Stimulated activated CD4-positive, alpha-beta T cell treated with anti-CD3 and anti-CD28 coated beads, Interleukin-1b, Interleukin-23, amount 100 ng/mL, for 24 hours (primary cell): ENCODE measurements at regions not wholly inside any gene's neighbourhood (a gene's known extent, or its start where the extent isn't known, plus 50 kb on each side); places are given as distances from the start of the nearest gene placed in this dataset.
"Not testable (repeated sequence)": the region's sequence is repeated elsewhere in the genome, so short reads cannot be mapped to it uniquely, and the experiment has no call there.

Experiments used
- DNase-seq, 4 experiments: peaks; one replicate each; pipeline ENCODE4 v3.0.0-alpha.2; 2020; ENCODE audit warnings: low read depth in 4 of 4, low spot score in 1 of 4

DNA sequence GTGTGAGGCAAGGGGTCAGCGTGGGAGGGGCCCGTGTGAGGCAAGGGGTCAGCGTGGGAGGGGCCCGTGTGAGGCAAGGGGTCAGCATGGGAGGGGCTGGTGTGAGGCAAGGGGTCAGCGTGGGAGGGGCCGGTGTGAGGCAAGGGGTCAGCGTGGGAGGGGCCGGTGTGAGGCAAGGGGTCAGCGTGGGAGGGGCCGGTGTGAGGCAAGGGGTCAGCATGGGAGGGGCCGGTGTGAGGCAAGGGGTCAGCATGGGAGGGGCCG, 119.2 kb downstream of the SEPTIN14 start:
- DNase-seq = not testable (repeated sequence)

DNA sequence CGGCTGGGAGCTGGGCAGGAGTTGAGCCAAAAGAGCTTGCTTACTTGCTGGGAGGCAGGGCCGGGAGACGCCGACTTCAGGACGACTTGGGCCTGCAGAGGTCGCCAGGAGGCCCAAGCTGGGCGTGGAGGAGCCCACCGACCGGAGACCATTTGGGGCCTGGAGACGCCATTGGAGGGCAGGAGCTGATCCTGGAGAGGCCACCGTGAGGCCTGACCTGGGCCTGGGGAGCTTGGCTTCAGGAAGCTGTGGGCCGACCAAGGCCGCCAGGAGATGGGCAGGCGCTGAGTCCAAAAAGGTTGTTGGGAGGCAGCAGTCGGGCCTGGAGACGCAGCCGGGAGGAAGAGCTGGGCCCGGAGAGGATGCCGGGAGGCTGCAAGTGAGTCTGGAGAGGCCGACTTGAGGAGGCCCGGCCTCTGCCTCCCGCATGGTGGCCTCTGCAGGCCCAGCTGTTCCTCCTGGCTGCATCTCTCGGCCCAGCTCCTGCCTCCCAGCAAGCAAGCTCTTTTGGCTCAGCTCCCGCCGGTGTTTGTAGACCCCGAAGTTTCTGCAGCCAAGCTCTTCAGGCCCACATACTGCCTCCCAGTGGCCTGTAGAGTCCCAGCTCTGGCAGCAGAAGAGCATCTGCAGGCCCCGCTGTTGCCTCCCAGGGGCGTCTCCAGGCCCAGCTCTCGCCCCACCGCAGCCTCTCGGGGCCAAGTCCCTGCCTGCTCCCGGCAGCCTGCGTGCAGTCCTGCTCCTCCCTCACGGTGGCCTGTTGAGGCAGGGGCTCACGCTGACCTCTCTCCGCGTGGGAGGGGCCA, 119.7 kb downstream of the SEPTIN14 start:
- not testable (repeated sequence) for DNase-seq

- not testable (repeated sequence) for DNase-seq
These were observed 120.6 kb downstream of the SEPTIN14 start for GRCh38 chr7:55741721-55742631.

- DNase-seq = not testable (repeated sequence)
These were observed 121.8 kb downstream of the SEPTIN14 start for GRCh38 chr7:55740633-55741250.

DNA sequence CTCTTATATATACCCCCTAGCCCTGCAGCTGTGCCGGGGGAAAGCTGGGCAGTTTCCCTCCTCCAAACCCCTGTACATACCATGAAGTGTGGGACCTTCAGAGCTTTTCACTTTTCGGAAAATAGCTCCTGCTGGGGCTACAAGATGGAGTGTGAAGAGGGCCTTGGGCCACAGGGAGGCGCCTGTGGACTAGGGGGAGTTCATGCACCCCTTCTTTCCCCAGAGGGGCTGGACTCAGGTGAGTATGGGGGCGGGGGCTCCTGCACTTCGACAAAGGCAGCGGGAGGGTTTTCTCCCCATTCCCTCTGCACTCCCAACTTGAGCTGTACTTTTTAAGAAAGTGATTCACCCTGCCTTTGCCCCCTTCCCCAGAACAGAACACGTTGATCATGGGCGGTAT, 122.5 kb downstream of the SEPTIN14 start:
- not testable (repeated sequence) for DNase-seq

GRCh38 chr7:55736641-55737221, 125.8 kb downstream of the SEPTIN14 start:
- not testable (repeated sequence) for DNase-seq

GRCh38 chr7:55733241-55734140, 129.1 kb downstream of the SEPTIN14 start:
- DNase-seq = no peak

DNA sequence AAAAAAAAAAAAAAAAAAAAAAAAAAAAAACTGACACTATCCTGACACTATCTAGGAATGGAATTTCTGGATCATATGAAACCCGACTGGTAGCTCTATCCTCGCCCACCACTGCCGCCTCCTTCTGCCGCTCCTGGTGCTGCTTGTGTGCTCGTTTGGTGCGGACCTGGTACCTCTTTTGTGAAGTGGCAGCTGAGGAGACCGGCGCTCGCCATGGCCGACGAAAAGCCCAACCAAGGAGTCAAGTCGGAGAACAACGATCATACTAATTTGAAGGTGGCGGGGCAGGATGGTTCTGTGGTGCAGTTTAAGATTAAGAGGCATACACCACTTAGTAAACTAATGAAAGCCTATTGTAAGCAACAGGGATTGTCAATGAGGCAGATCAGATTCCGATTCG, 130.6 kb downstream of the SEPTIN14 start:
- DNase-seq = no peak

- no peak for DNase-seq
These were observed 132.4 kb downstream of the SEPTIN14 start for GRCh38 chr7:55730197-55730596.

DNA sequence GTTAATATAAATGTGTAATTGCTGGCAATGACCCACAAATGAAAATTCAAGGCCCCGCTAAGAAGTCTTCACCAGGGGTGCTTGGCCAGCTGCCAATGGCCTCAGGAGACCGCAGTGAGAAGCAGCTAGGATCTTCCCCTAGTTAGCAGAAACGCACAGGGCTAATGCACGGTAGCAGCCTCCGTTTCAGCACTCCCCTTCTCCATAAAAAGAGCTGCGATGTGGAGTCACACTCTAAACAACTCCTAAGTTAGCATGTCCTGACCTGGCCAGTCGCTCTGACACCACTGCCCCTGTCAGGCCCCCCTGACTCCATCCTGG, 139.0 kb downstream of the SEPTIN14 start:
- DNase-seq = no peak

GRCh38 chr7:55722874-55723620, 139.5 kb downstream of the SEPTIN14 start:
- not testable (repeated sequence) for DNase-seq

DNA sequence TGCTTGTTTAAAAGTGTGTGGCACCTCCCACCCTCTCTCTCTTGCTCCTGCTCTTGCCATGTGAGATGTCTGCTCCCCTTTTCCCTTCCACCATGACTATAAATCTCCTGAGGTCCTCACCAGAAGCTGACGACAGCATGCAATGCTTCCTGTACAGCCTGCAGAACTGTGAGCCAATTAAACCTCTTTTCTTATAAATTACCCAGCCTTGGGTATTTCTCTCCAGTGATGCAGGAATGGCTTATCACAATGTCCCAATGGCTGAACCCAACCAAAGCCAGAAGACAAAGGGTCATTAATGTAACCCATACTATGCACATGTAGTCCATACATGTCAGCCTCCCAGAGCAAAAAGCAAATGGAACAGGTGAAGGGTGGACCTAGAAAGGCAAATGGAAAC, 141.5 kb downstream of the SEPTIN14 start:
- DNase-seq = not testable (repeated sequence)

- DNase-seq = not testable (repeated sequence)
These were observed 143.1 kb upstream of the VOPP1 start for GRCh38 chr7:55715247-55715867.

DNA sequence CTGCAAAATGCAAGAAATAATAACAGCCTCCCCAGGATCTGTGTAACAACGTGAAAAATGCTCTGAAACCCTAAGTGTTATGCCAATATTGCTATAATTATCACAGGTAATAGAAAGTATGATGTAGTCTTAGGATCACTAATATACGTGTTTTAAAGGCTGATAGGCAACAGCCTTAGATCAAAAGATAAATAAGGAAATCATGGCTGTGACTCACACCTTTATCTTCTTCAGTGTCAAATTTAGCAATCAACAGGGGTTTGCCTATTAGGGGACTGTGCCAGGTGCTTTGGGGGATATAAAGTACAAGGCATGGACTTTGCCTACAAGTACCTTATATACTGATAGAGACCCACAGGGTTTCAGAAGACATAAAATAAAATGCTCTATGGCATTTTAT, 142.1 kb upstream of the VOPP1 start:
- DNase-seq = not testable (repeated sequence)

DNA sequence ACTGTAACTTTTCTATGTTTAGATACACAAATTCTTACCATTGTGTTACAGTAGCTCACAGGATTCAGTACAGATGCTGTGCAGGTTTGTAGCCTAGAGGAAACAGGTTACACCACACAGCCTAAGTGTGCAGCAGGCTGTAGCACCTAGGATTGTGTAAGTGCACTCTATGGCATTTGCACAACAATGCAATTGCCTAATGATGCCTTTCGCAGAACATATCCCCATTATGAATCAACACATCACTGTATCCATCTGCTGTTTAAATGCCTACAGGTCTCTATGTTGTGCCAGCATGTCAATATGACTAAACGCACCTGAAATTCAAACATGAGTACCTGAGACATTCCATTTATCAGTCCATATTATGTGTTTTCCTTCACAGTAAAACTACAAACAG, 138.0 kb upstream of the VOPP1 start:
- DNase-seq = not testable (repeated sequence)

DNA sequence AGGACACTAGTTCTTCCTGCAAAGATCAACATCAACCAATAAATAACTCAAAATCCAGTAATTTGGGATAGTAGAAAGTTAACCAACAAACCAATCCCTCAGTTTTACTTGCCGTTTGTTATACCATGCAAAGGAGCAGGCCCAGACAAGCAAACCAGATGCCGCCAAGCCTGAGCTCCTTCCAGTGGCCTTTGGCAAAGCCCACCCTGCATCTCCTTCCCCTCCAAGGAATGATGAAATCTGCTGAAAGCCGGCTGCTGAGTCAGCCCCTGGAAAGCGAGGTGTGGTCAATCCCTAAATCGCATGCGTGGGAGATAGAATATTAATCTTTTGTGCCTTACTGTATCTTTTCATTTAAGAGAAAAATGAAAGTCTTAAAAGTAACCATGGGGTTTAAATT, 135.7 kb upstream of the VOPP1 start:
- not testable (repeated sequence) for DNase-seq

DNA sequence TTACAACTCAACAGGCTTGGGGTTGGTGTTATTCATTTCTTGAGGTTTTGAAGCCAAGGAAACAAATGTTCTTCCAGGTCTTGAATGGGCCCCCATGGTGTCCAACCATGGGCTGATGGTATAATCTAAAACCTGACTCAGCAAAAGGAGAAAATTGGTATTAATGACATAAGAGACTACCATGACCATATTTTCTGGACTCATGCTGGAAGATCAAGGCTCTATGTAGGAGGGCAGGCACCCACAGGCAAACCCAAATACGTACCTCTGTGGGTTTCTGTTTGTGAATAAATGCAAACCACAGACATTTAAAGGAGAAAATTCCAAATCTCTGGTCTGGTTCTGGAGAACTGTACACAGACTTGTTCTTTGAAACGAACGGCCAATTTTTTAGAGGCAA, 135.1 kb upstream of the VOPP1 start:
- DNase-seq = not testable (repeated sequence)

GRCh38 chr7:55706451-55707195, 134.3 kb upstream of the VOPP1 start:
- DNase-seq = not testable (repeated sequence)
